ENCODE measurements at regions not wholly inside any gene's neighbourhood (a gene's known extent, or its start where the extent isn't known, plus 50 kb on each side); places are given as distances from the start of the nearest gene placed in this dataset.

GRCh38 chr3:171986757-171987518, 52.4 kb upstream of the FNDC3B start:
- in situ Hi-C loops (cut with HindIII; ENCODE audit: low sequenced_read_pairs) = no loop called here
- no peak for DNase-seq (ENCODE audit: low read depth, low spot score)
- no peak for TF ChIP-seq CTCF (IDR thresholded peaks at IDR 0.05; ENCODE audit: low read depth, low read length)
- H3K4me3 ChIP-seq (ENCODE audit: low read depth, low read length) = no peak overlapping the region

All from astrocyte of the spinal cord (primary cell).